MM.1S (cell line): ENCODE measurements at regions not wholly inside any gene's neighbourhood (a gene's known extent, or its start where the extent isn't known, plus 50 kb on each side); places are given as distances from the start of the nearest gene placed in this dataset.

Source experiments
- CTCF ChIP-seq: fragments of 300-600 bp; sonication (generic); IDR thresholded peaks from 2 replicates; pipeline ENCODE4 v1.5.1; 2016; ENCODE audit warnings: antibody characterized with exemption, low read length, mixed read lengths
- EZH2 ChIP-seq: fragments of 300-600 bp; sonication (generic); optimal IDR thresholded peaks from 2 replicates; pipeline ENCODE3; 2017; ENCODE audit warnings: low read depth, mild to moderate bottlenecking, antibody characterized with exemption, low read length, mixed read lengths
- EZH2phosphoT487 ChIP-seq: fragments of 300-600 bp; sonication (generic); IDR thresholded peaks from 2 replicates; pipeline ENCODE4 v1.6.1; 2018; ENCODE audit warnings: antibody characterized with exemption, low read length

GRCh38 chr5:174609116-174609515 lies 115.3 kb upstream of the MSX2 start:
- TF ChIP-seq CTCF (no peak), EZH2phosphoT487 (no peak), EZH2 (no peak)
